GM18526 (cell line): ENCODE measurements at regions not wholly inside any gene's neighbourhood (a gene's known extent, or its start where the extent isn't known, plus 50 kb on each side); places are given as distances from the start of the nearest gene placed in this dataset.

Source experiments
- POLR2A ChIP-seq: IDR thresholded peaks from 3 replicates; pipeline ENCODE4 v1.6.1; 2011; ENCODE audit not compliant: insufficient read length; ENCODE audit errors: extremely low read depth

GRCh38 chr1:4118746-4119515 is 218.9 kb upstream of the C1orf174 start:
- no peak for TF ChIP-seq POLR2A

DNA sequence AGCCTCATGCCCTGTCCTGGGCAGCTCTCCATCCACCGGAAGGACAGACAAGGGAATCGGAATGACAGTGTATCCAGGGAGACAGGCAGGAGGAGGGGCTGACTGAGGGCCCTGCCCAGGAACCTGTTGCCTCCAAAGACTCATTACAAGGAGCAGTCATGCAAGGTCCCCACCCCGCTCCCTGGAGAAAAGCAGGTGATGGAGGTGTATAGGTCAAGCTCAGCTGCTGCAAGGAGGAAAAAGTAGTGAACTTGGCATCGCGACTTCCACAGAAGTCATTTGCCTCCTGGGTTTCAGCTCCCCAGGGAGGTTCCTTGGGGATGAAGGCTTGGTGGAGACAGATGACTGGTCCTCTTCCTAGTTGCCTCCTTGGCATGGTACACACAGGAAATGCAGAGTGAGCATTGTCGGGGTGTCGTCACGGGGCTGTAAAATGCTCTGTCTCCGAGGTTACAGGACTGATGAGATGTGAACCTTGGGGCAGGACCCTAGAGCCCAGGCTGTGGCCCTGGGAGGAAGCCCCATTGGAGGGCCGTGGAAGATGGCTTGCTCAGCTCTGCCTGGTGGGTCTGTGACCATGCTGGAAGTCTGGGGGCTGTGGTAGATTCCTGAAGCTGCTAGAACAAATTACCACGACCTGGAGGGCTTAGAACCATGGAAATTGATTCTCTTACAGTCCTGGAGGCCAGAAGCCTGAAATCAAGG is 219.6 kb upstream of the C1orf174 start:
- TF ChIP-seq POLR2A = no peak

DNA sequence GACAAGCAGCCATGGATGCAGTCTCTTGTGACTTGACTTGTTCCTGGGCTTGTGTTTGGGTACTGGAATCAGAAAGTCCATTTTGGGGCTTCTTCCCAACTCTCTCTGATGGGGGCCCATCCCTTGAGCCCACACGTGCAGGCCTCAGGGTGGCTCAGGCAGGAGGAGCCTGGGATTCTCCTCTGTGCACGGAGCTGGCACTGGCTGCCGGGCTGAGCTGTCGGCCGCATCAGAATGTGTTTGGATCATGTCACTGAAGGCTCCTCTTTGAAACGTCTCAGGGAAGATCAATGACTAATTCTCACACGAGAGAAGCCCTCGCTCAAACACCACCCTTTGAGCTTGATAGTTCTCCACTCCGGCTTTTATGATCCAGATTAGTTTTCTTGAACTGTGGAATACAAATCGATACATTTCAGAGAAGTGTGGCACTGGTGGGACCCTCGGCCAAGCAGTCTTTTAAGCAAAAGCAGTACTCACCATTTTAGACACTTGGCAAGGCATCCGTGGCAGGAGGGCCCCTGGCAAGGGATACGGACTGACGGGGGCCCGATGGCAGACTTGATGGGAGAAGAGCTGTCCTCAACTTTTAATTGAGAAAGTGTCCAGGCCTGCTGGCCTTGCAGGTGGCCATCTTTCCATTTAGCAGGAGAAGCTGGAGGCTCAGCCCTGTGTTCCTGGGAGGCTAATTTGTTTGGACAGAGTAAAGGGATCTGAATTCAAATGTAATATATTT is 220.7 kb upstream of the C1orf174 start:
- no peak for TF ChIP-seq POLR2A

DNA sequence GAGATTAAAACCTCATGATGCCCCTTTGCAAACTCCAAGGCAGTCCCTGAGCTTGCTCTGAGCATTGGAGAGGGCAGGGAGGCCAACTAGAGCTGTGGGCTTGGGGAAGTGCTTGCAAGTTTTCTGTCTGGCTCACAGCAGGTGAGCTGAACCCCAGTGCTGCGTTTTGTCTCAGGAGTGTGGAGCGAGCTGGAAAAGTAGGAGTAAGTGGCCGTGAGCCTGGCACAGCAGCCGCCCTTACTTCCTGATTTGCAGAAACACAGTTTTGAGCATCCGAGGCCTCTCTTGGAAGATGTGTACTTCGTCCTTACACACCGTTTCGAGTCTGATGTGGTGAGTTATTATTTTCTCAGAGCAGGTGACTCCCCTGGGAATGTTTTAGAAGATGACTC is 221.2 kb upstream of the C1orf174 start:
- TF ChIP-seq POLR2A = no peak

- TF ChIP-seq POLR2A = no peak
These were observed 221.9 kb upstream of the C1orf174 start for GRCh38 chr1:4121834-4122512.

DNA sequence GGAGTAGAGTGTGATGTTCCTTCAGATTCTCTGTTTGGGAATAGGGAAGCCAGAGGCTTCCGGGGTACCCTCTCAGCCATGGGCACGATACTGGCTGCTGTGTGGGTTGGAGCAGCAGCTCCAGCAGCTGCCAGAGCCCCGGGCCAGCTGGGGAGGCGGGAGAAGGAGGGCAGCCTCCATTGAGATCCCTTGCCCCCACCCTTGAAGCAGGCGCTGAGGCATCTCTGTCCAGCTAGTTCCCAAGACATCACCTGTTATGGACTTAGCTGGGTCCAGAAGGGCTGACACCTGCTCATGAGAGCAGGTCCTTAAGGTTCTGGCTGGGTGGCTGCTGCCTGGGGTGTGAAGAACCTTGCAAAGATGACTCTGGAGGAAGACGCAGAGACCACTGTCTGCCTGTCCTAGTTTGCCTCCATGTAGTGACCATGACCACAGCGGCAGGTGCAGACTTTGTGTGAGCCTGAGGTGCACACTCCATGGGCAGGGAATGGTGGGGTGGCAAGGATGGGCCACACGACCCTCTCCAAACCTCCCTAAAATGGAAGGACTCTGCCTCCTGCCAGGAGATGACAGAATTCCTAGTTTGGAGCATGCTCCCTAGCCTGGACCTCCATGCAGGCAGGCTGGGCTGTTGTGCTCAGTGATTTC is 222.6 kb upstream of the C1orf174 start:
- no peak for TF ChIP-seq POLR2A

DNA sequence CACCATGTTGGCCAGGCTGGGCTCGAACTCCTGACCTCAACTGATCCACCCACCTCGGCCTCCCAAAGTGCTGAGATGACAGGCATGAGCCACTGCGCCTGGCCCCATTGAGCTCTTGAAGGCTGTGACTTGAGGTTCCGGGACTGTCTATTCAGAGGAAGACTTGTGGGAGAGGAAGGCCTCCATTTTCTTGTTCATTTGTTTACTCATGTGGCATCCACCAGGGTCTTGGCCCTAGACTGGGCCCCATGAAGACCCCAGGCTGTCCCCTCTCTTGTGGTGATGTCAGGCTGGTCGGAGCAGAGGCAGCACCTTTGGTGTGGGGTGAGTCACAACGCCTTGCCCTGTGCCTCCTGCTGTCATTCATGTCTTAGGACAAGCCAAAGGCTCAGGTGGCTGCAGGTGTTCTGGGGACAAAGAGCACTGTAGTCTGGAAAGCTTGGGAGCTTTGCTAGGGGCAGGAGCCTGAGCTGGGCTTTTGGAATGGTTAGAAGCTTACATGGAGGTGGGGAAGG is 224.6 kb upstream of the C1orf174 start:
- TF ChIP-seq POLR2A = no peak

DNA sequence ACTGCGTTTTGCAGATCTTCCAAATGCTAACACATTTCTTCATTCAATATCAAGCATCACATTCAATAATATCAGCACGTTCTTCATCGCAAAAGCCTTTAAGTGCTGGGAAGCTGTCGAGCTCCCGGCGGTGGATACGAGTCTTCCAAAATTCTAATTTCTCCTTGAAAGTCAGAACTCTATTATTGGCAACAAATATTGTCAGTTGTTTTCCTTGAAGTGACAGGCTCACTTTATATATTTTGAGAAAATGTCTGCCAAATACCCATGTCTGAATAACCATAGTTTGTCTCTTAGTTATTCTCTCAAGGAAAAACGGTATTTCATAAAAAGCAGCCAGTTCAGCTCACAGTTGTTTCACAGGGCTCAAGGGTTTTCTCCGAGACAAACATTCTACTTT is 226.2 kb upstream of the C1orf174 start:
- TF ChIP-seq POLR2A = no peak

GRCh38 chr1:4126731-4127591 is 226.9 kb upstream of the C1orf174 start:
- TF ChIP-seq POLR2A = no peak

GRCh38 chr1:4127592-4128140 is 227.6 kb upstream of the C1orf174 start:
- TF ChIP-seq POLR2A = no peak

DNA sequence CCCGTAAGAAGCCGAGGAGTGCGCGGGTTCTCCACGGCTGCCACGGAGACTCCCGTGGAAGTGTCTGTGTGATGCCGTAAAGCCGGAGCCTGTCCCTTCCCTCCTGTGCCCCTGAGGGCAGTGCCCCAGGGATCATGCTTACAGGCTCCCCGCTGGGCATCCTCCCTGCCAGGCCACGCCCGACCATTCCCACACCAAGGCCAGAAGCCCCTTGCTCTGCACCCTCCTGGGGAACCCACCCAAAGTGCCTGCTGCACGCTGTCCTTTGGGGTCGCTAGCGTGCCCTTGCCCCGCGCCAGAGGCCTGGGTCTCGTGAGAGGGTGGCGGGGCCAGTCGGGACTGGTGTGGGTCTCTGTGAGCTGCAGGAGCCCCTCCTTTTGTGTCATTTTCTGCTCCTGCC is 228.5 kb upstream of the C1orf174 start:
- no peak for TF ChIP-seq POLR2A

- no peak for TF ChIP-seq POLR2A
These were observed 229.6 kb upstream of the C1orf174 start for GRCh38 chr1:4129693-4130092.

- no peak for TF ChIP-seq POLR2A
These were observed 230.0 kb upstream of the C1orf174 start for GRCh38 chr1:4130096-4130495.
